DMS114 treated with DMSO at 0.1 percent for 48 hours (cell line): ENCODE measurements at regions not wholly inside any gene's neighbourhood (a gene's known extent, or its start where the extent isn't known, plus 50 kb on each side); places are given as distances from the start of the nearest gene placed in this dataset.
"Not testable (repeated sequence)": the region's sequence is repeated elsewhere in the genome, so short reads cannot be mapped to it uniquely, and the experiment has no call there.

Experiments used
- DNase-seq: peaks from one replicate; lab custom pipeline; 2025; ENCODE audit not compliant: unreplicated experiment; lab: John Stamatoyannopoulos, UW

GRCh38 chr2:66109419-66109818, 325.5 kb upstream of the MEIS1 start:
- DNase-seq = no peak

GRCh38 chr2:66105066-66105753, 329.7 kb upstream of the MEIS1 start:
- no peak for DNase-seq

- DNase-seq = no peak
Measured at GRCh38 chr2:66103581-66103980, 331.3 kb upstream of the MEIS1 start.

GRCh38 chr2:66101206-66101605, 333.7 kb upstream of the MEIS1 start:
- no peak for DNase-seq

GRCh38 chr2:66095820-66096345, 339.0 kb upstream of the MEIS1 start:
- DNase-seq = no peak

GRCh38 chr2:66094689-66095088, 340.2 kb upstream of the MEIS1 start:
- DNase-seq = not testable (repeated sequence)

- no peak for DNase-seq
Measured at GRCh38 chr2:66093371-66093770, 341.6 kb upstream of the MEIS1 start.

GRCh38 chr2:66084948-66085590, 349.9 kb upstream of the MEIS1 start:
- no peak for DNase-seq

GRCh38 chr2:66082581-66082980, 352.3 kb upstream of the MEIS1 start:
- DNase-seq = no peak

- DNase-seq = no peak
Measured at GRCh38 chr2:66080127-66080526, 354.8 kb upstream of the MEIS1 start.

GRCh38 chr2:66073172-66073571, 361.8 kb upstream of the MEIS1 start:
- DNase-seq = no peak

GRCh38 chr2:66070721-66071602, 364.0 kb upstream of the MEIS1 start:
- DNase-seq = no peak

- no peak for DNase-seq
Measured at GRCh38 chr2:66069937-66070720, 364.8 kb upstream of the MEIS1 start.

GRCh38 chr2:66066032-66066431, 368.9 kb upstream of the MEIS1 start:
- DNase-seq = no peak

- DNase-seq = no peak
Measured at GRCh38 chr2:66059332-66059731, 375.6 kb upstream of the MEIS1 start.

- DNase-seq = no peak
Measured at GRCh38 chr2:66058675-66059074, 376.2 kb upstream of the MEIS1 start.

GRCh38 chr2:66057844-66058243, 377.1 kb upstream of the MEIS1 start:
- DNase-seq = no peak

GRCh38 chr2:66050392-66050791, 384.5 kb upstream of the MEIS1 start:
- DNase-seq = no peak

- no peak for DNase-seq
Measured at GRCh38 chr2:66048667-66049066, 386.3 kb upstream of the MEIS1 start.

- DNase-seq = no peak
Measured at GRCh38 chr2:66041902-66042657, 392.8 kb upstream of the MEIS1 start.
